SK-N-MC (cell line): ENCODE measurements at regions not wholly inside any gene's neighbourhood (a gene's known extent, or its start where the extent isn't known, plus 50 kb on each side); places are given as distances from the start of the nearest gene placed in this dataset.

Experiments used
- DNase-seq: peaks from one replicate; pipeline ENCODE4 v3.0.0-alpha.2; 2011; ENCODE audit warnings: low read depth, low spot score
- H3K27ac ChIP-seq: fragments of 200-600 bp; sonication (generic); 2 replicates; pipeline ENCODE4 v1.5.1; 2016; ENCODE audit warnings: mixed run types
- H3K36me3 ChIP-seq: fragments of 200-600 bp; sonication (generic); 2 replicates; pipeline ENCODE4 v1.6.1; 2017; ENCODE audit warnings: antibody characterized with exemption, low read length, mixed read lengths; ENCODE audit not compliant: insufficient read depth
- H3K4me3 ChIP-seq: fragments of 200-600 bp; sonication (generic); 2 replicates; pipeline ENCODE4 v1.5.1; 2016
- H3K9ac ChIP-seq: fragments of 200-600 bp; sonication (generic); 2 replicates; pipeline ENCODE4 v1.8.0; 2017; ENCODE audit warnings: mixed run types, mixed read lengths; ENCODE audit not compliant: insufficient read length
- H3K9me3 ChIP-seq: fragments of 200-600 bp; sonication (generic); 2 replicates; pipeline ENCODE4 v1.6.1; 2017; ENCODE audit warnings: low read depth, mild to moderate bottlenecking, antibody characterized with exemption, low read length, moderate library complexity, mixed read lengths
- EZH2 ChIP-seq: fragments of 200-600 bp; sonication (generic); IDR thresholded peaks from one replicate; pipeline ENCODE4 v1.6.1; 2017; ENCODE audit warnings: antibody characterized with exemption
- FOXP2 ChIP-seq: optimal IDR thresholded peaks from 2 replicates; pipeline ENCODE3; 2011; ENCODE audit warnings: mild to moderate bottlenecking, moderate library complexity; ENCODE audit not compliant: insufficient read depth; ENCODE audit errors: extremely low read length, control extremely low read depth
- POLR2AphosphoS5 ChIP-seq: IDR thresholded peaks from 2 replicates; pipeline ENCODE4 v1.6.1; 2012; ENCODE audit warnings: mild to moderate bottlenecking, low read depth, low read length, borderline replicate concordance

DNA sequence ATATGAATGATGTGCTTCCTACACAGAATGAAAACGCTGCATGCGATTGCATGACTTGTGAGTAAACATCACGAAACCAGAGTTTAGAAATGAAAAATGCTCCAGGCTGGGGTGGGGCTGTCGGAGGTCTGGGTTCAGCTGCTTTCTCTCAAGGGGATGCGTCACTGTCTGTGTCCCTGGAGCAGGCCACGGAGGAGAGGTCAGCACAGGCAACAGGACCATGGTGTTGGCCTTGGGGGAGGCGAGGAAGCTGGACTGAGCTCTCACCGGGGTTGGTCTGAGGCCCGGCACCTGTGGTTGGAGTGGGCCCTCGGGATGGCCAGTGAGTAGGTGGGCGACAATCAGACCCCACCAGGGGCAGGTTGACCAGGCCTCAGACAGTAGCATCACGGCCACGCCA, 89.0 kb upstream of the TMEM18 start:
- no peak overlapping the region for H3K9ac ChIP-seq
- no peak overlapping the region for H3K4me3 ChIP-seq
- no peaks in the 10 kb centered on the region for H3K36me3 ChIP-seq
- no peaks in the 10 kb centered on the region for H3K9me3 ChIP-seq
- TF ChIP-seq POLR2AphosphoS5 = no peak
- no peak for TF ChIP-seq FOXP2
- TF ChIP-seq EZH2 = no peak
- no peak for DNase-seq
- no peak overlapping the region for H3K27ac ChIP-seq

- DNase-seq = no peak
- no peak overlapping the region for H3K27ac ChIP-seq
- H3K36me3 ChIP-seq = no peaks in the 10 kb centered on the region
- H3K9ac ChIP-seq = no peak overlapping the region
- H3K9me3 ChIP-seq = no peaks in the 10 kb centered on the region
- H3K4me3 ChIP-seq = no peak overlapping the region
- TF ChIP-seq EZH2 = no peak
- TF ChIP-seq FOXP2 = no peak
- no peak for TF ChIP-seq POLR2AphosphoS5
These were observed 88.2 kb upstream of the TMEM18 start for GRCh38 chr2:765369-765768.

GRCh38 chr2:763766-764525, 86.7 kb upstream of the TMEM18 start:
- no peaks in the 10 kb centered on the region for H3K36me3 ChIP-seq
- no peak overlapping the region for H3K4me3 ChIP-seq
- no peak overlapping the region for H3K9ac ChIP-seq
- no peak for TF ChIP-seq EZH2
- TF ChIP-seq POLR2AphosphoS5 = no peak
- no peak for TF ChIP-seq FOXP2
- no peak for DNase-seq
- H3K27ac ChIP-seq = no peak overlapping the region
- H3K9me3 ChIP-seq = no peaks in the 10 kb centered on the region

- no peak for TF ChIP-seq FOXP2
- TF ChIP-seq POLR2AphosphoS5 = no peak
- no peak for TF ChIP-seq EZH2
- no peak overlapping the region for H3K9ac ChIP-seq
- DNase-seq = no peak
- H3K36me3 ChIP-seq = no peaks in the 10 kb centered on the region
- no peaks in the 10 kb centered on the region for H3K9me3 ChIP-seq
- no peak overlapping the region for H3K27ac ChIP-seq
- no peak overlapping the region for H3K4me3 ChIP-seq
These were observed 85.4 kb upstream of the TMEM18 start for GRCh38 chr2:762646-763045.

DNA sequence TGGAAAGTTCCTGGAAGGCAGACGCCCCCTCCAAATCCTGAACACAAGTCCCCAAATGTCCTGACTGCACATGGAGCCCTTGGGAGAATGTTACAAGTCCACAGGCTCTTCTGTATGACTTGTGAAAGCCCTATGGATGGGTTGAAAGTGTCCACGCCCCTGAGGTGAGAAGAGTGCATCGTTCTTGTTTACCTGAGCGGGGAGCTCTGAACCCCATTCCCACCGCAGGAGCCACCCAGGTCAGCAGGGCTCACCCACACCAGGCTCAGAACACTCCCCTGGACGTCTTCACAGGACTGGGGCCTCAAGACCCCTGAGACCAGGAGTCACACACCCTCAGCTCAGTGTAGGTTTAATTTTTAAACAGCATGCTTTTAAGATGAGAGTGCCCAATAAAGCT, 84.2 kb upstream of the TMEM18 start:
- H3K9me3 ChIP-seq = no peaks in the 10 kb centered on the region
- no peak overlapping the region for H3K27ac ChIP-seq
- DNase-seq = no peak
- TF ChIP-seq POLR2AphosphoS5 = no peak
- TF ChIP-seq EZH2 = no peak
- TF ChIP-seq FOXP2 = no peak
- no peak overlapping the region for H3K9ac ChIP-seq
- H3K4me3 ChIP-seq = no peak overlapping the region
- H3K36me3 ChIP-seq = no peaks in the 10 kb centered on the region

DNA sequence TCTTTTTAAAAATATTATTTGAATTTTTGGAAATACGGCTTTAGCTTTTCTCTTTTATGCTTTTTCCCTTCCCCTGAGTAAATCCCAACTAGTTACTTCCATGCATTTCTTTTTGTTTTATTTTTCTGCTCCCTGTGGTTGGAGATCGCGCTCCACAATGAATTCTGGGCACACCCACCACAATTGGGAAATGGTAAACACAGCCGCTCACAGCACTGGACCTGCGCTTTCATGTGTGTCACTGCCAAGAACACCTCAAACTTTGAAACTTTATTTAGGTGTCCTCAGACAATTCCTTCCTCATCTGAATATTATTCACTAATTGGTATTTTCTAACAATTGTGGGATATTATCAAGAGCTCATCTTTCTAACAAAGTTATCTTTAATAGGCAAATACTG, 82.8 kb upstream of the TMEM18 start:
- no peaks in the 10 kb centered on the region for H3K36me3 ChIP-seq
- no peaks in the 10 kb centered on the region for H3K9me3 ChIP-seq
- TF ChIP-seq FOXP2 = no peak
- TF ChIP-seq POLR2AphosphoS5 = no peak
- TF ChIP-seq EZH2 = no peak
- H3K4me3 ChIP-seq = no peak overlapping the region
- DNase-seq = no peak
- H3K9ac ChIP-seq = no peak overlapping the region
- no peak overlapping the region for H3K27ac ChIP-seq

- no peak for DNase-seq
- Histone ChIP-seq H3K27ac (no peak overlapping the region), H3K36me3 (no peaks in the 10 kb centered on the region), H3K9ac (no peak overlapping the region), H3K9me3 (no peaks in the 10 kb centered on the region), H3K4me3 (no peak overlapping the region)
- TF ChIP-seq FOXP2 (no peak), POLR2AphosphoS5 (no peak), EZH2 (no peak)
These were observed 81.0 kb upstream of the TMEM18 start for GRCh38 chr2:758073-758820.

GRCh38 chr2:753123-753522, 75.9 kb upstream of the TMEM18 start:
- no peaks in the 10 kb centered on the region for H3K36me3 ChIP-seq
- H3K9me3 ChIP-seq = no peaks in the 10 kb centered on the region
- H3K4me3 ChIP-seq = no peak overlapping the region
- H3K9ac ChIP-seq = no peak overlapping the region
- no peak for DNase-seq
- no peak overlapping the region for H3K27ac ChIP-seq
- TF ChIP-seq POLR2AphosphoS5 (no peak), EZH2 (no peak), FOXP2 (no peak)

- Histone ChIP-seq H3K27ac (no peak overlapping the region), H3K9ac (no peak overlapping the region), H3K36me3 (no peaks in the 10 kb centered on the region), H3K4me3 (no peak overlapping the region), H3K9me3 (no peaks in the 10 kb centered on the region)
- no peak for DNase-seq
- no peak for TF ChIP-seq EZH2
- TF ChIP-seq POLR2AphosphoS5 = no peak
- no peak for TF ChIP-seq FOXP2
These were observed 74.3 kb upstream of the TMEM18 start for GRCh38 chr2:751474-751873.
